Stimulated activated naive CD4-positive, alpha-beta T cell (primary cell): ENCODE measurements at regions not wholly inside any gene's neighbourhood (a gene's known extent, or its start where the extent isn't known, plus 50 kb on each side); places are given as distances from the start of the nearest gene placed in this dataset.
"Not testable (repeated sequence)": the region's sequence is repeated elsewhere in the genome, so short reads cannot be mapped to it uniquely, and the experiment has no call there.

Experiments
- DNase-seq, 6 experiments: peaks; one replicate each; lab custom pipeline; 2025; lab: John Stamatoyannopoulos, UW

DNA sequence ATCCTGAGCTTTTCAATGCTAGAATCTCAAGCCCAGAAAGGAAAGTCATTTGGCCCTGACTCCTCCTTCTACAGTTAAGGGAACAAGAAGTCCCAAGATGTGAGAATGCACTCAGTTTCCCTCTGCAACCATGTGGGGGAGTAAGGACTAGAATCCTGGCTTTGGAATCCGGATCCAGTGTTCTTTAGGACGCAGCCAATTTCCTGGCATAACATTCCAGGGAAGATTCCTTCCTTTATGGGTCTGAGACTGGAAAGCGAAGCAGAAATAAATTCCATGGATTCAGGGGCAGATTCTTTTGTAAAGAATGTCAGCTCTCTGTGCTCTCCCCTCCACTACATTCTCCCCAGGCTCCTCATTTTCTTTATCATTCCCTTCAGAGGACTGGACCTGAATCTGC lies 151.8 kb upstream of the SOX14 start:
- no peak for DNase-seq

DNA sequence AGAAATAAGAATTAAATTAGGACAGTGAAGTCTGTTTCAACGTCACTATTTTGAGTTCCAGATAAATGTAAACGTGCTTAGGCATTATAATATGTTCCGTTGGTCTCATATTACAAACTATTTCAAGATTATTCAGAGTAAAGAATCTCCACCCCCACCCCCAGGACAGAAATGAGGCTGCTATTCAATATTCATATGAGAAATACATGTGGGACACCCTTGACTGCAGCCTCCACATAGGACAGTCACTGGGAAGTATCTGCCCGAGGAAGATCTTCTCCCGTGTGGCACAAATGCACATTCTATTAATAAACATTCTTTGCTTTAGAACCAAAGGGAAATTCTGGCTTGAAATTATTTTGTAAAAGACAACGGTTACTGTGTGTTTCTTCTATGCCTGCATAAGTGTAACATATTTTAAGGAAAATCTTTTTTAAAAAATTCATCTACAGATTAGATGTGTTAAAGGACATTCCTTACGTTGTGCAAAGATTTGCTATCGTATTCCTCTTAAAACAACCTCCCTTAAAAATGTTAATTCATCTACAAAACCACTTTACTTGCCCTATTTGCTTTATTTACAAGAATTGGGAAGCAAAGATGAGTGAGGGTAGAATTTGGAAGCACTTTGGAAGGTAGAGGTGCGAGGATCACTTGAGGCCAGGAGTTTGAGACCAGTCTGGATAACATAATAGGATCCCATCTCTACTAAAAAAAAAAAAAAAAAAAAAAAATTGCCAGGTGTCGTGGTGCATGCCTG lies 148.3 kb upstream of the SOX14 start:
- DNase-seq: no peak

DNA sequence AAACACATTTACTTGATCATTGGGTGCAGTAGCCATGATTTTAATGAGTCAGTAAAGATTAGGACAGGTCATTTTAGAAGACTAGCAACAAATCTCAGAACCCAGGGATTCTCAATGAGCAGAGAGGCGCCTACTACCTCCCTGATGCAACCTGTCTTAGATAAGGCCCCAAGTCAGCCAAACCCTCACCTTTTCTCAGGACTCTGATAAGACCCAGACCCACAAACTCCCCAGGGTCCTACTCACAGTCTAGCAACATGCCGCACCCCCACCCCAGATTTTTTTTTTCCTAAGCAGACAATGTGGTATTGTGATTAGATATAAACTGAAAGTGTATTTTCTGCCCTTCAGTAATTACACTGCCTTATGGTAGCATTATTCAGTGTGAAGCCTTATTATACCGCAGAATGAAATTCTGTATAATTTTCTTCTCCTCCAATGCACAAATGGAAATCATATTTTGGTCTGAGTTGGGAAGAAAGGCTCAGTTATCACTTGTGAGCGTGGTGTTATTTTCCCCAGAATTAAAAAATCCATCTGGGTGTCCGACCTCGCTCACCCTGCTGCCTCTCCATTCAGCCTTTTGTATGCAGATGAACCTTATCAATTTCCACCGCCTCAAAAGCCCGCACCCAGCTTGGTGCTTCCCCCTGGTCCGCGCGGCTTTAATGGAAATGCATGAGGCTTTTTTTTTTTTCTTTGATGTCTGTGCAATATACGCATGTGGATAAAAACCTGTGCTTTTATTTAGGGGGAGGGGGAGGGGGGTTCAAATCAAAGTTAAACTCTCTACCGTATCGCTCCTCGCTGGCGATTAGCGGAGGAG lies 122.0 kb upstream of the SOX14 start:
- no peak for DNase-seq

DNA sequence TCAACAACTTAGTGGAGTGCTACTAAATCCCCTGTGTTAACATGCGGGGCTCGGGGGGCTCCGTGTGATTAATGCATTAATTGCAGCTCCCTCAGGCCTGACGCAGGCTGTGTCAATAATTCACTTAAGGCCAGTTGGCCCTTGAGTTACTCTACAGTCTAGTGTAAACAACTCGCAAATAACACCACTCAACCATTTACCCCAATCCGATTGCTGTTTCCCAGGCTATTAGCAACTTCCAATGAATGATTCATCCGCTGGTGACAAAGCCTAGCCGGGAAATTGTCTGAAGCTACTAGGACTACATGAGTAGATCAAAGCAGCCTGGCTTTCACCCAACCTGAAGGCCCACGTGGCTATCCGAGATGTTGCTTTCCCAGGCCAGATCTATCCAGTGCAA lies 121.3 kb upstream of the SOX14 start:
- no peak for DNase-seq

DNA sequence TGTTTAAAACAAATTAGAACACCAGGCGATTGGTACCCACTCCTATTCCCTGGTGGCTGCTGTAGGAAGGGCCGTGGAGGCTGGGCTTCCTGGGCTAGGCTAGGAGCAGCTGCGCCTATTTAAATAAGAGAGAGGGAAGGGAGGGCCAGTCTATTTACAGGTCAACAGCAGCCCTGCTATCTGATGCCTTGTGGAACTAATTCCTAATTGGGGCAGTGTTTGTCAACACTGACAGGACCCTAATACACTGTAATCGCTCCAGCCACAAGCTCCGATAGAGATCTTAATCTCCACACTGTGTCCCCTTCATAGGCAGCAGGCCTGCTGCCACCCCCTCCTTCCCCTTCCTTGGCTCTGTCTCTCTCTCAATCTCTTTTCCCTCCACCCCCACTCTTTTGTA lies 116.9 kb upstream of the SOX14 start:
- DNase-seq: no peak

DNA sequence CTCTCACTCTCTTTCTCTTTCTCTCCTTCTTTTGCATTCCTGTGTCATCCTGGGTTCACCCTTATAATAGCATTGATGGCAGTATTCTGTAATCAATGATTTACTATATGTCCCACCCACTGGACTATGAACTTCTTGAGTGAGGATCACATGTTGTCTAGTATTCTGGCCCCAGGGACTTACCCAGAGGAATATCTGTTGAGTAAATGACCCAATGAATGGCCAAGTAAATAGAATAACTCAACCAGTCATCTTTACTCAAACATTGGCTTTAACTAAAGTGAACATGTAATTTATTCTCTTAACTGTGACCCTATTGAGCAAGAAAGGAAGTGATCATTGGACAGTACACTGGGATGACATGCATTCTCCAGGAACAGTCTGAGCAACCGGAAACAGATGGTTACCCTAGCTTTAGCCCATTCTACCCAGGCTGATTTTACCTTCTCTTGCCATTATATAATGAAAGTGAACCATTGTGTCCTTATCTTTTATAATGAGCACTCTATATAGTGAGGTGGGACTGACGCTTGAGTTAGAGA lies 94.5 kb upstream of the SOX14 start:
- no peak for DNase-seq

DNA sequence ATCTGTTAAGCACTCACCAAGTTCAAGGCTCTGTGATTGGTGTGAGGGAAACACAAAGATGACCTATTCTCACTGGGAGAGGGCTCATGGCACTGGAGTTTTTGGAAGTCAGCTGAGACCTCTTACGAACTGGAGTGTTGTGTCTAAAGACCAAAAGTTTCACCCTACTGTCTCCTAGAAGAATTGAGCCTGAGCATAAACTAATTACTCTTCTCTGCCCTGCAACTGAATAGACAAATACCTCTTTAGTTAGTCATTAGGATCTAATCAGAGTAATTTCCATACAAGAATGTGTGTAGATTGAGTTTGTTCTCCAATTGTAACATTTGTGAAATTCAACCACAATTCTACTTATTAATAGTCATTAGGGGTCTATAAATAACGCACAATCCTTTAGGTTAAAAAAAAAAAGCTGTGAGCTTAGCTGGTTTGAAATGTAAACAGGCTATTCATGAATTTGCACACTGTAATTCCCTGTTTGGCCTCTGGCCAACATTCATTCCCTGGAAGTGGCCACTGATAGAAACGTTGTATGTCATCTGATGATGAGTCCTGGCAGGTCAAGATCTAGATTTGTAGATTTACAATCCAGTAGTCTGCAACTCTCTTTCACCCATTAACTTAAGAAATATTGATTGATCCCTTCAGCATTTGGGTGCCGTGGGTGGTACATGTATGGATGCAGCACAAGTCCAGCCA lies 76.8 kb upstream of the SOX14 start:
- DNase-seq: no peak

DNA sequence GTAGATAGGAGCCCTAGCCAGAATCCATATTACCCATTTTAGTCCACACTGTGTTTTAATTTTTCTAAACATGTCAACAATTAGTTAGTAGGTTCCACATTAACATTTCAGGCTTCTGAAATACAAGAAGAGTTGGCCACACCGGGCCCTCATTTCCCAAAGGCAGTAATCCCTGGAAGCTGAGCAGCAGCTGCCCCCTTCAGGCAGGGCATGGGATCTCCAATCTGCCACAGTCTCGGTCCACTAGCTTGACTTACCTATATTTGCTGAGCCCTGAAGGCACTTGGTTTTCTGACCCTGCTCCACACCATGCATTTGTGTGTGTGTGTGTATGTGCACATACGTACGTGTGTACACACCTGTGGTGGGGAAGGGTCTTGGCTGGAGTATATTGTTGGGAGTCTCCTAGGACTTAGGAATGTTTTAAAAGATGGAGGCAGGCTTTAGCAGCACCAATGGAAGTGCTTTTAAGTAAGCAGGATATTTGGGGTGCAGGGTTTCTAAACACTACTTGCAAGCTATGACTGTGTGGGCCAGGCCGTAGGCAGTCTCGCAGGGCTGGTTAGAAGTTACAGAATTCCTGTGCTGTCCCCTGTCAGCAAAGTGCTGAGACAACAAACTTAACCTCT lies 71.2 kb upstream of the SOX14 start:
- no peak for DNase-seq

DNA sequence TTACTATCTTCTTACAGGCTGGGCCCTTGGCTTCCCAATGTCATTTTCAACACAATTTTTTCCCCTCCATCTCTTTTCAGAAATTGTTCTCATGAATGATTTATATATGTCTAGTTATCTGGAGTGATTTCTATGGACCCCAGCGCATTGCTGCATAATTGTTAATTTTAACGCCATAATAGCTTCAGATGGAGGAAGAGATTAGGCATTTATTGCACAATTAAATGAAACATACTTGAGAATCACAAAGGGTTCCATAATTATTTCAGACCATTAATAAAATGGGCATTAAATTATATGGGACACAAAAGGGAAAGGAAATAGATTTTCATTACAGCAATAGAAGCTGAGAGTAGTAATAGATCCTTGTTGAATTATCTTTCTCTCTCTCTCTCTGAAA lies 70.3 kb upstream of the SOX14 start:
- DNase-seq: no peak

DNA sequence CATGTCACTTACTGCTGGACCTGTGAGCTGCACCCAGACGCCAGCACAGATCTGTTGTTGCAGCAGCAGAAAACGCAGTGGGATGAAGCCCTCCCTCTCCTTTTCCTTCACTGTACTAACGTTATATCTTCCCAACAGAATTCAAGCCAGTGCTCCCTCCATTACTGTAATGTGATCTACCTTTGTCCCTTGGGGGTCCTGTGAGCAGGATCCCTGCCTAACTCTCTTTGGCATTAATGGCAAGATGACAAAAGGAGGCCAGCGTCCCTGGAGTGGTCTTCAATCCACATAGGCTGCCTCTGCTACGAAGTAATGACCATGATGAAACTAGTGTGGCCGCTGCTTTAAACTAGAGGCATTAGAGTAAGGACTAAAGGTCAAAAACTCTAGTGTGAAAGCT lies 69.3 kb upstream of the SOX14 start:
- DNase-seq: no peak

DNA sequence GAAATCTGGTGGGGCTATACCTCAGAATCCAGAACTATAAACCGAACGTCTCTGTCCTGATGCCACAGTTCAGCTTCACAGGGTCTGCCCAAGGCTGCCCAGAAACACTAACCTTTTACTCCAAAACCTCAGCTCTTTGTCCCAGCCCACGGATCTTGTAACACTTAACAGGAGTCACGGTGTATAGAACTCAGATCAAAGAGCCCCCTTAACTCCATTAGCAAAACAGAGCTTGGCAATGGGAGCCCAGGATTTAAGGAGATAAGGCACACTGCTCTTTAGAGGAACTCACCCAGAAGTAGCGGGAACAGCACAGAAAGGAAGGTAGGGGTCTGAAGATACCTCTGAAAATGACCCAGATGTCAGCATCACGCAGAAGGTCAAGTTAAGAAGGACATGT lies 68.8 kb upstream of the SOX14 start:
- no peak for DNase-seq

DNA sequence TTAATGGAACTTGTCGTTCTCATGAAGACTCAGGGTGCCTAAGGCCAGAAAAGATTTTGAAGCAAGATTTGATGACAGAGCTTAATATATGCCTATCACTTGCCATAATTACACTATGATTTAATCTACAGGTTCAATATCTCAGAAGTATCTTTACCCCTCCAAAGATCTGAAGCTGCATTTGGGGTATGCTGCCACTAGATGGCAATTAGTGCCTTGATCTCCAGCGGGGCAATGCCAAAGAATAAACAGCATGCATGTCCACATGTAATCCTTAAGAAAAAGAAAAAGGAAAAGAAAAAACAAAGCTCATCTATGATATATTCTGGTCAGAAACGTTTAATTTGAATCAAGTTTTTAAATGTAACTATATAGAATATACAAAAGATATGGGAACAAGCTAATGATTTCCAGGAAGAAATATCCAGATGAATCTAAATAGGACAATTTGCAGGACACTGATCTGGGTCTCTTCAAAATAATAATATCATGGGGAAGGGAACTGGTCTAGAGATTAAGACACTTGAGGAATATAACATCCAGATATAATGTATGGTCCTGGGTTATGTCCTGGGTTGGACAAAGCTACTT lies 55.0 kb upstream of the SOX14 start:
- DNase-seq: no peak

DNA sequence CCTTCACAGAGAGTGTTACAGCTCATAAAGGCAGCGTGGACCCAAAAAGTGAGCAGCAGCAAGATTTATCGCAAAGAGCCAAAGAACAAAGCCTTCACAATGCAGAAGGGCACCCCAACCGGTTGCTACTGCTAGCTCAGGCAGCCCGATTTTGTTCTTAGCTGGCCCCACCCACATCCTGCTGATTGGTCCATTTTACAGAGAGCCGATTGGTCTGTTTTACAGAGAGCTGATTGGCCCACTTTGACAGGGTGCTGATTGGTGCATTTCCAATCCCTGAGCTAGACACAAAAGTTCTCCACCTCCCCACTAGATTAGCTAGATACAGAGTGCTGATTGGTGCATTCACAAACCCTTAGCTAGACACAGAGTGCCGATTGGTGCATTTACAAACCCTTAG lies 50.1 kb upstream of the SOX14 start:
- not testable (repeated sequence) for DNase-seq
